ENCODE measurements at regions not wholly inside any gene's neighbourhood (a gene's known extent, or its start where the extent isn't known, plus 50 kb on each side); places are given as distances from the start of the nearest gene placed in this dataset.

- Histone ChIP-seq H3K27me3 (no peaks in the 10 kb centered on the region), H3K9me3 (no peaks in the 10 kb centered on the region), H3K4me3 (no peak overlapping the region), H3K36me3 (no peaks in the 10 kb centered on the region), H3K4me1 (no peaks in the 10 kb centered on the region), H3K27ac (no peak overlapping the region)
- 62 to 66% methylated on average over 4 of the region's 4 CpGs for WGBS, 2 donors
- TF ChIP-seq POLR2A (IDR thresholded peaks at IDR 0.05) (no peak), EP300 (IDR thresholded peaks at IDR 0.05) (no peak), CTCF (IDR thresholded peaks at IDR 0.05) (no peak)
- no peak for DNase-seq (ENCODE audit: low spot score in 2 of 2)
Observed at GRCh38 chr17:54235571-54235970, 412.8 kb downstream of the KIF2B start.

GRCh38 chr17:54237911-54238515, 415.3 kb downstream of the KIF2B start:
- no peaks in the 10 kb centered on the region for H3K27me3 ChIP-seq
- H3K4me1 ChIP-seq = no peaks in the 10 kb centered on the region
- no peak for TF ChIP-seq CTCF (IDR thresholded peaks at IDR 0.05)
- TF ChIP-seq POLR2A (IDR thresholded peaks at IDR 0.05) = no peak
- no peak for TF ChIP-seq EP300 (IDR thresholded peaks at IDR 0.05)
- no peak overlapping the region for H3K27ac ChIP-seq
- 69 to 81% methylated on average over 5 of the region's 5 CpGs for WGBS, 2 donors
- no peak for DNase-seq (ENCODE audit: low spot score in 2 of 2)
- no peaks in the 10 kb centered on the region for H3K36me3 ChIP-seq
- H3K9me3 ChIP-seq = no peaks in the 10 kb centered on the region
- no peak overlapping the region for H3K4me3 ChIP-seq

GRCh38 chr17:54239291-54239690, 416.6 kb downstream of the KIF2B start:
- TF ChIP-seq CTCF (IDR thresholded peaks at IDR 0.05) = no peak
- no peak for TF ChIP-seq POLR2A (IDR thresholded peaks at IDR 0.05)
- no peak for TF ChIP-seq EP300 (IDR thresholded peaks at IDR 0.05)
- Histone ChIP-seq H3K36me3 (no peaks in the 10 kb centered on the region), H3K4me3 (no peak overlapping the region), H3K4me1 (no peaks in the 10 kb centered on the region), H3K9me3 (no peaks in the 10 kb centered on the region), H3K27ac (no peak overlapping the region), H3K27me3 (no peaks in the 10 kb centered on the region)
- no peak for DNase-seq (ENCODE audit: low spot score in 2 of 2)

GRCh38 chr17:54255696-54256095, 433.0 kb downstream of the KIF2B start:
- H3K9me3 ChIP-seq = no peaks in the 10 kb centered on the region
- TF ChIP-seq EP300 (IDR thresholded peaks at IDR 0.05) (no peak), POLR2A (IDR thresholded peaks at IDR 0.05) (no peak), CTCF (IDR thresholded peaks at IDR 0.05) (no peak)
- DNase-seq (ENCODE audit: low spot score in 2 of 2) = no peak
- H3K36me3 ChIP-seq = no peaks in the 10 kb centered on the region
- no peaks in the 10 kb centered on the region for H3K27me3 ChIP-seq
- no peak overlapping the region for H3K4me3 ChIP-seq
- no peaks in the 10 kb centered on the region for H3K4me1 ChIP-seq
- no peak overlapping the region for H3K27ac ChIP-seq
- 89 to 90% methylated on average over 3 of the region's 3 CpGs for WGBS, 2 donors

- Histone ChIP-seq H3K27me3 (no peaks in the 10 kb centered on the region), H3K36me3 (no peaks in the 10 kb centered on the region), H3K4me1 (no peaks in the 10 kb centered on the region), H3K4me3 (no peak overlapping the region), H3K9me3 (no peaks in the 10 kb centered on the region), H3K27ac (no peak overlapping the region)
- WGBS, 2 donors = 56 to 60% methylated on average over 4 of the region's 4 CpGs
- no peak for TF ChIP-seq CTCF (IDR thresholded peaks at IDR 0.05)
- TF ChIP-seq EP300 (IDR thresholded peaks at IDR 0.05) = no peak
- TF ChIP-seq POLR2A (IDR thresholded peaks at IDR 0.05) = no peak
- no peak for DNase-seq (ENCODE audit: low spot score in 2 of 2)
Observed at GRCh38 chr17:54256401-54256929, 433.7 kb downstream of the KIF2B start.
